ENCODE measurements at regions not wholly inside any gene's neighbourhood (a gene's known extent, or its start where the extent isn't known, plus 50 kb on each side); places are given as distances from the start of the nearest gene placed in this dataset.

- Histone ChIP-seq H3K27me3 (ENCODE audit: insufficient read depth, low read length) (no peaks in the 10 kb centered on the region), H3K9me3 (ENCODE audit: low read depth, low read length) (no peaks in the 10 kb centered on the region), H3K4me1 (ENCODE audit: insufficient read depth, low read length) (peaks cover 25% of the 10 kb centered on the region), H3K4me3 (ENCODE audit: low read length) (no peak overlapping the region)
These were observed 1042.2 kb downstream of the BCL11B start for GRCh38 chr14:98229656-98230366.

- no peaks in the 10 kb centered on the region for H3K9me3 ChIP-seq (ENCODE audit: low read depth, low read length)
- no peaks in the 10 kb centered on the region for H3K27me3 ChIP-seq (ENCODE audit: insufficient read depth, low read length)
- H3K4me1 ChIP-seq (ENCODE audit: insufficient read depth, low read length) = peaks cover 25% of the 10 kb centered on the region
- H3K4me3 ChIP-seq (ENCODE audit: low read length) = no peak overlapping the region
These were observed 1041.6 kb downstream of the BCL11B start for GRCh38 chr14:98230411-98230810.

- Histone ChIP-seq H3K9me3 (ENCODE audit: low read depth, low read length) (no peaks in the 10 kb centered on the region), H3K4me1 (ENCODE audit: insufficient read depth, low read length) (peaks cover 25% of the 10 kb centered on the region), H3K27me3 (ENCODE audit: insufficient read depth, low read length) (no peaks in the 10 kb centered on the region), H3K4me3 (ENCODE audit: low read length) (no peak overlapping the region)
These were observed 1040.8 kb downstream of the BCL11B start for GRCh38 chr14:98231210-98231609.

GRCh38 chr14:98233656-98234055, 1038.3 kb downstream of the BCL11B start:
- Histone ChIP-seq H3K27me3 (ENCODE audit: insufficient read depth, low read length) (no peaks in the 10 kb centered on the region), H3K4me3 (ENCODE audit: low read length) (no peak overlapping the region), H3K4me1 (ENCODE audit: insufficient read depth, low read length) (peaks cover 12% of the 10 kb centered on the region), H3K9me3 (ENCODE audit: low read depth, low read length) (no peaks in the 10 kb centered on the region)

- Histone ChIP-seq H3K9me3 (ENCODE audit: low read depth, low read length) (no peaks in the 10 kb centered on the region), H3K4me3 (ENCODE audit: low read length) (no peak overlapping the region), H3K4me1 (ENCODE audit: insufficient read depth, low read length) (peaks cover 9% of the 10 kb centered on the region), H3K27me3 (ENCODE audit: insufficient read depth, low read length) (no peaks in the 10 kb centered on the region)
These were observed 1037.8 kb downstream of the BCL11B start for GRCh38 chr14:98234208-98234607.

- H3K4me3 ChIP-seq (ENCODE audit: low read length) = no peak overlapping the region
- H3K9me3 ChIP-seq (ENCODE audit: low read depth, low read length) = no peaks in the 10 kb centered on the region
- no peaks in the 10 kb centered on the region for H3K27me3 ChIP-seq (ENCODE audit: insufficient read depth, low read length)
- H3K4me1 ChIP-seq (ENCODE audit: insufficient read depth, low read length) = peaks cover 2% of the 10 kb centered on the region
These were observed 1035.7 kb downstream of the BCL11B start for GRCh38 chr14:98236314-98236713.

GRCh38 chr14:98237939-98238338, 1034.1 kb downstream of the BCL11B start:
- Histone ChIP-seq H3K9me3 (ENCODE audit: low read depth, low read length) (no peaks in the 10 kb centered on the region), H3K4me1 (ENCODE audit: insufficient read depth, low read length) (no peaks in the 10 kb centered on the region), H3K4me3 (ENCODE audit: low read length) (no peak overlapping the region), H3K27me3 (ENCODE audit: insufficient read depth, low read length) (no peaks in the 10 kb centered on the region)

GRCh38 chr14:98240376-98240775, 1031.6 kb downstream of the BCL11B start:
- Histone ChIP-seq H3K4me1 (ENCODE audit: insufficient read depth, low read length) (no peaks in the 10 kb centered on the region), H3K27me3 (ENCODE audit: insufficient read depth, low read length) (no peaks in the 10 kb centered on the region), H3K9me3 (ENCODE audit: low read depth, low read length) (no peaks in the 10 kb centered on the region), H3K4me3 (ENCODE audit: low read length) (no peak overlapping the region)

GRCh38 chr14:98242903-98243302, 1029.1 kb downstream of the BCL11B start:
- Histone ChIP-seq H3K27me3 (ENCODE audit: insufficient read depth, low read length) (no peaks in the 10 kb centered on the region), H3K4me3 (ENCODE audit: low read length) (no peak overlapping the region), H3K4me1 (ENCODE audit: insufficient read depth, low read length) (no peaks in the 10 kb centered on the region), H3K9me3 (ENCODE audit: low read depth, low read length) (no peaks in the 10 kb centered on the region)

- Histone ChIP-seq H3K4me1 (ENCODE audit: insufficient read depth, low read length) (no peaks in the 10 kb centered on the region), H3K27me3 (ENCODE audit: insufficient read depth, low read length) (no peaks in the 10 kb centered on the region), H3K4me3 (ENCODE audit: low read length) (no peak overlapping the region), H3K9me3 (ENCODE audit: low read depth, low read length) (no peaks in the 10 kb centered on the region)
These were observed 1028.7 kb downstream of the BCL11B start for GRCh38 chr14:98243332-98243731.

- Histone ChIP-seq H3K27me3 (ENCODE audit: insufficient read depth, low read length) (no peaks in the 10 kb centered on the region), H3K4me3 (ENCODE audit: low read length) (no peak overlapping the region), H3K9me3 (ENCODE audit: low read depth, low read length) (no peaks in the 10 kb centered on the region), H3K4me1 (ENCODE audit: insufficient read depth, low read length) (no peaks in the 10 kb centered on the region)
These were observed 1027.6 kb downstream of the BCL11B start for GRCh38 chr14:98244162-98244948.

GRCh38 chr14:98244966-98245569, 1026.9 kb downstream of the BCL11B start:
- Histone ChIP-seq H3K4me1 (ENCODE audit: insufficient read depth, low read length) (no peaks in the 10 kb centered on the region), H3K27me3 (ENCODE audit: insufficient read depth, low read length) (no peaks in the 10 kb centered on the region), H3K9me3 (ENCODE audit: low read depth, low read length) (no peaks in the 10 kb centered on the region), H3K4me3 (ENCODE audit: low read length) (no peak overlapping the region)

GRCh38 chr14:98249057-98249456, 1022.9 kb downstream of the BCL11B start:
- Histone ChIP-seq H3K27me3 (ENCODE audit: insufficient read depth, low read length) (no peaks in the 10 kb centered on the region), H3K4me1 (ENCODE audit: insufficient read depth, low read length) (no peaks in the 10 kb centered on the region), H3K9me3 (ENCODE audit: low read depth, low read length) (no peaks in the 10 kb centered on the region), H3K4me3 (ENCODE audit: low read length) (no peak overlapping the region)

- no peaks in the 10 kb centered on the region for H3K27me3 ChIP-seq (ENCODE audit: insufficient read depth, low read length)
- H3K9me3 ChIP-seq (ENCODE audit: low read depth, low read length) = no peaks in the 10 kb centered on the region
- H3K4me3 ChIP-seq (ENCODE audit: low read length) = no peak overlapping the region
- no peaks in the 10 kb centered on the region for H3K4me1 ChIP-seq (ENCODE audit: insufficient read depth, low read length)
These were observed 1022.5 kb downstream of the BCL11B start for GRCh38 chr14:98249476-98249875.

- H3K4me1 ChIP-seq (ENCODE audit: insufficient read depth, low read length) = no peaks in the 10 kb centered on the region
- H3K4me3 ChIP-seq (ENCODE audit: low read length) = no peak overlapping the region
- no peaks in the 10 kb centered on the region for H3K27me3 ChIP-seq (ENCODE audit: insufficient read depth, low read length)
- H3K9me3 ChIP-seq (ENCODE audit: low read depth, low read length) = no peaks in the 10 kb centered on the region
These were observed 1019.2 kb downstream of the BCL11B start for GRCh38 chr14:98252820-98253219.
